ENCODE measurements at regions not wholly inside any gene's neighbourhood (a gene's known extent, or its start where the extent isn't known, plus 50 kb on each side); places are given as distances from the start of the nearest gene placed in this dataset.
A peak's percentile ranks its signal among the peaks of the same experiment; 100 is the strongest.
"Not testable (repeated sequence)": the region's sequence is repeated elsewhere in the genome, so short reads cannot be mapped to it uniquely, and the experiment has no call there.

- DNase-seq (ENCODE audit: low spot score): no peak
Measured at GRCh38 chr3:13766128-13766527, 113.7 kb downstream of the WNT7A start.

- DNase-seq (ENCODE audit: low spot score): no peak
Measured at GRCh38 chr3:13764161-13764560, 115.7 kb downstream of the WNT7A start.

GRCh38 chr3:13762906-13763305 lies 117.0 kb downstream of the WNT7A start:
- DNase-seq (ENCODE audit: low spot score): no peak

- DNase-seq (ENCODE audit: low spot score): no peak
Measured at GRCh38 chr3:13750731-13751130, 129.1 kb downstream of the WNT7A start.

GRCh38 chr3:13750215-13750614 lies 129.7 kb downstream of the WNT7A start:
- no peak for DNase-seq (ENCODE audit: low spot score)

- DNase-seq (ENCODE audit: low spot score): no peak
Measured at GRCh38 chr3:13749063-13749764, 130.7 kb downstream of the WNT7A start.

GRCh38 chr3:13748276-13748879 lies 131.5 kb downstream of the WNT7A start:
- no peak for DNase-seq (ENCODE audit: low spot score)

GRCh38 chr3:13747627-13748026 lies 132.2 kb downstream of the WNT7A start:
- DNase-seq (ENCODE audit: low spot score): no peak

GRCh38 chr3:13746385-13746784 lies 133.5 kb downstream of the WNT7A start:
- no peak for DNase-seq (ENCODE audit: low spot score)

GRCh38 chr3:13745636-13746035 lies 134.2 kb downstream of the WNT7A start:
- DNase-seq (ENCODE audit: low spot score): no peak

- DNase-seq (ENCODE audit: low spot score): no peak
Measured at GRCh38 chr3:13740795-13741194, 139.1 kb downstream of the WNT7A start.

GRCh38 chr3:13733726-13734125 lies 146.1 kb downstream of the WNT7A start:
- DNase-seq (ENCODE audit: low spot score): not testable (repeated sequence)

- no peak for DNase-seq (ENCODE audit: low spot score)
Measured at GRCh38 chr3:13728487-13728886, 151.4 kb downstream of the WNT7A start.

GRCh38 chr3:13727890-13728289 lies 152.0 kb downstream of the WNT7A start:
- DNase-seq (ENCODE audit: low spot score): no peak

- no peak for DNase-seq (ENCODE audit: low spot score)
Measured at GRCh38 chr3:13723676-13724207, 156.1 kb downstream of the WNT7A start.

- no peak for DNase-seq (ENCODE audit: low spot score)
Measured at GRCh38 chr3:13722178-13722577, 157.7 kb downstream of the WNT7A start.

GRCh38 chr3:13718436-13718835 lies 161.4 kb downstream of the WNT7A start:
- DNase-seq (ENCODE audit: low spot score): no peak

GRCh38 chr3:13718000-13718399 lies 161.9 kb downstream of the WNT7A start:
- no peak for DNase-seq (ENCODE audit: low spot score)

- no peak for DNase-seq (ENCODE audit: low spot score)
Measured at GRCh38 chr3:13717222-13717895, 162.5 kb downstream of the WNT7A start.

- peak; percentile 1 for DNase-seq (ENCODE audit: low spot score)
Measured at GRCh38 chr3:13716540-13717221, 163.2 kb downstream of the WNT7A start.

- peak; percentile 0 for DNase-seq (ENCODE audit: low spot score)
Measured at GRCh38 chr3:13715961-13716360, 163.9 kb downstream of the WNT7A start.

GRCh38 chr3:13715167-13715954 lies 164.5 kb downstream of the WNT7A start:
- peak; percentile 0 for DNase-seq (ENCODE audit: low spot score)

Data from hepatic stellate cell (primary cell).